Prostate gland (tissue), 2 donors: ENCODE measurements at regions not wholly inside any gene's neighbourhood (a gene's known extent, or its start where the extent isn't known, plus 50 kb on each side); places are given as distances from the start of the nearest gene placed in this dataset.

ENCODE experiments used
- DNase-seq: peaks from one replicate; pipeline ENCODE4 v3.0.0-alpha.2; 2019; ENCODE audit warnings: low spot score
- H3K27ac ChIP-seq, 2 donors: fragments of 200-600 bp; sonication (generic); 2 replicates each; pipeline ENCODE4 v1.5.1; 2017 to 2019
- H3K27me3 ChIP-seq: fragments of 200-600 bp; sonication (generic); replicated peaks from 2 replicates; pipeline ENCODE4 v1.5.1; 2019; ENCODE audit not compliant: insufficient read depth
- H3K36me3 ChIP-seq, 2 donors: fragments of 200-600 bp; sonication (generic); 1 replicate in 1 of 2; 2 replicates in 1 of 2; pipeline versions ENCODE4 v1.5.1 to v1.8.1; 2017 to 2019
- H3K4me1 ChIP-seq: fragments of 200-600 bp; sonication (generic); replicated peaks from 2 replicates; pipeline ENCODE4 v1.5.1; 2019
- H3K4me3 ChIP-seq, 2 donors: fragments of 200-600 bp; sonication (generic); 2 replicates each; pipeline ENCODE4 v1.5.1; 2017 to 2019
- H3K9me3 ChIP-seq: fragments of 200-600 bp; sonication (generic); 2 replicates; pipeline ENCODE4 v1.5.1; 2017
- POLR2A ChIP-seq: fragments of 450-650 bp; IDR thresholded peaks from one replicate; pipeline ENCODE4 v1.6.1; 2016; ENCODE audit warnings: antibody characterized with exemption, mild to moderate bottlenecking
- POLR2AphosphoS5 ChIP-seq: sonication (generic); formaldehyde crosslinking; IDR thresholded peaks from one replicate; pipeline ENCODE4 v1.6.1; 2017; ENCODE audit warnings: antibody characterized with exemption
- WGBS: methylation state at CpG from one replicate; pipeline ENCODE4 v1.1.5; 2018; 5-methylcytosine and 5-hydroxymethylcytosine counted together
- intact Hi-C: fragments of 100-400 bp; cut with DNase I; formaldehyde crosslinking; loops from one replicate; pipeline ENCODE4 v1.14.2; 2022
- TF ChIP-seq, protein P1 (sequence below), 4 experiments: fragments of 200-600 bp in 2 of 4; fragments of 450-650 bp in 2 of 4; sonication (generic) in 2 of 4; IDR thresholded peaks; 1 replicate in 3 of 4; 2 replicates in 1 of 4; pipeline ENCODE4 v1.5.1; 2016 to 2019; ENCODE audit warnings: antibody characterized with exemption in 4 of 4, mild to moderate bottlenecking in 2 of 4, moderate library complexity in 2 of 4

DNA sequence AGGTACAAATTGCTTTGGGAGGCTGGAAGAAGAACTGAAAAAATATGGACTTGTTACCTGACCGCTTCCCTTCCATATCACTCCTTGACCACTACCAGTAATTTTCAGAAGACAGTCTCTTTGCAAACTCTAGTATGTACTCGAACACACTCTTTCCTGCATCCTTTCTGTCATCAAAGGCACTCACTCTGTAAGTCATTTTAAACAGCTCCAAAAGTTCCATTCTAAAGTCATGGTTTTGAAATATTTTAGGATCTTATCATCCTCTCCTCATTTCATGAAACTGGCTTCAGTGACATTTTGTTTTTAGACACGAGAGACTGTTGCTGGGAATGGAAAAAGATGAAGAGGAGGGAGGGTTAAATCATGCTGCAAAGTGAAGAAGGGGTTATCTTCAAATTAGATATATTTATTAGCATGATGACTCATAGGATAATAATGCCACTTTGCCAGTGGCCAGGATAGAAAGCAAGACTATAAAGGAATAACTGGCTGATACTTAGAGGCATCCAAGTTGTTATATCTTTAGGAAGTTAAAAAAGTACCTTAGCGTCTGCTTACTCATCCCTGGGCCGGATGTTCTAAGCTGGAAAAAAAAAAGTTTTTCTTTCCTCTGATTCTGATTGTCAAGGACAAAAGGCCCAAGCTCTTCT is 549.3 kb downstream of the METTL15 start:
- Histone ChIP-seq H3K4me1 (no peaks in the 10 kb centered on the region), H3K9me3 (no peaks in the 10 kb centered on the region), H3K27me3 (no peaks in the 10 kb centered on the region), H3K27ac (no peak overlapping the region), H3K4me3 (no peak overlapping the region), H3K36me3 (no peaks in the 10 kb centered on the region)
- intact Hi-C loops: no loop called here
- WGBS: 42% methylated on average over 5 of the region's 5 CpGs
- no peak for DNase-seq
- no peak for TF ChIP-seq POLR2AphosphoS5
- no peak for TF ChIP-seq POLR2A
- TF ChIP-seq, protein P1, sequence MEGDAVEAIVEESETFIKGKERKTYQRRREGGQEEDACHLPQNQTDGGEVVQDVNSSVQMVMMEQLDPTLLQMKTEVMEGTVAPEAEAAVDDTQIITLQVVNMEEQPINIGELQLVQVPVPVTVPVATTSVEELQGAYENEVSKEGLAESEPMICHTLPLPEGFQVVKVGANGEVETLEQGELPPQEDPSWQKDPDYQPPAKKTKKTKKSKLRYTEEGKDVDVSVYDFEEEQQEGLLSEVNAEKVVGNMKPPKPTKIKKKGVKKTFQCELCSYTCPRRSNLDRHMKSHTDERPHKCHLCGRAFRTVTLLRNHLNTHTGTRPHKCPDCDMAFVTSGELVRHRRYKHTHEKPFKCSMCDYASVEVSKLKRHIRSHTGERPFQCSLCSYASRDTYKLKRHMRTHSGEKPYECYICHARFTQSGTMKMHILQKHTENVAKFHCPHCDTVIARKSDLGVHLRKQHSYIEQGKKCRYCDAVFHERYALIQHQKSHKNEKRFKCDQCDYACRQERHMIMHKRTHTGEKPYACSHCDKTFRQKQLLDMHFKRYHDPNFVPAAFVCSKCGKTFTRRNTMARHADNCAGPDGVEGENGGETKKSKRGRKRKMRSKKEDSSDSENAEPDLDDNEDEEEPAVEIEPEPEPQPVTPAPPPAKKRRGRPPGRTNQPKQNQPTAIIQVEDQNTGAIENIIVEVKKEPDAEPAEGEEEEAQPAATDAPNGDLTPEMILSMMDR (IDR thresholded peaks at IDR 0.05): no peak

DNA sequence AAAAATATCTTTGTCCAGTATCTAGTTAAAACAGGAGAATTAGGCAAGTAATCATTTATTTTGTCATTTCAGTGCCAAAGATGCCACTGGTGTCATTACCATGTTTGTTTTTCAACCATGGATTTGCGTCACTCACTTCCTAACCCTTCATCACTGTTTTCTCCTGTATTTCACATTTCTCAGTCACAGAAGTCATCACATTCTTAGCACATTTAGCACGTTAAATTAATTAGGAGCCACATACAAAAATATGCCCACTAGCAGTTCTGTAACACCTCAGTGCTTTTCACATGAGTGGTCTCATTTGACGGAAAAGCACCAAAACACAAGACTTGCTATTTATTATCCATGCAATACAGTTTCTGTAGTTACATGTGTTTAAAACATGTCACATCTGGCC is 546.0 kb downstream of the METTL15 start:
- no peaks in the 10 kb centered on the region for H3K4me1 ChIP-seq
- intact Hi-C loops: no loop called here
- H3K4me3 ChIP-seq: no peak overlapping the region
- 88% methylated on average over 3 of the region's 3 CpGs for WGBS
- H3K27me3 ChIP-seq: no peaks in the 10 kb centered on the region
- H3K27ac ChIP-seq: no peak overlapping the region
- H3K9me3 ChIP-seq: no peaks in the 10 kb centered on the region
- TF ChIP-seq POLR2A: no peak
- H3K36me3 ChIP-seq: no peaks in the 10 kb centered on the region
- no peak for DNase-seq

DNA sequence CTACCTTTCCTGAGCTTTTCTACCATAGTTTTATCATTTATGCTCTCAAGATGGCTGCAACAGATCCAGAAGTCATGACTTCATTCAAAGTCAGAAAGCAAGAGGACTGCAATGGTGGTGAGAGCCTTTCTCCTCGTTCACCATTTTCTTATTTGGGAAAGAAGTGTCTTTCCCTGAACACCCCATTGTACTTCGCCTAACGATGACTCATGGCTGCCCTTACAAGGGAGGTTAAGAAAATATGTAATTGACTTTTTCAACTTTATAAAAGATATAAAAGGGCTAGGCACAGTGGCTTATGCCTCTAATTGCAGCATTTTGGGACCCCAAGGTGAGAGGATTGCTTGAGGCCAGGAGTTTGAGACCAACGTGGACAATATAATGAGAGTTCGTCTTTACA is 541.7 kb downstream of the METTL15 start:
- H3K4me3 ChIP-seq: no peak overlapping the region
- H3K36me3 ChIP-seq: no peaks in the 10 kb centered on the region
- no peak for DNase-seq
- TF ChIP-seq POLR2A (no peak), POLR2AphosphoS5 (no peak)
- TF ChIP-seq, protein P1 (IDR thresholded peaks at IDR 0.05): no peak
- intact Hi-C loops: no loop called here
- H3K4me1 ChIP-seq: no peaks in the 10 kb centered on the region
- H3K9me3 ChIP-seq: no peaks in the 10 kb centered on the region
- H3K27ac ChIP-seq: no peak overlapping the region
- H3K27me3 ChIP-seq: no peaks in the 10 kb centered on the region
- WGBS: 80% methylated on average over 5 of the region's 5 CpGs

DNA sequence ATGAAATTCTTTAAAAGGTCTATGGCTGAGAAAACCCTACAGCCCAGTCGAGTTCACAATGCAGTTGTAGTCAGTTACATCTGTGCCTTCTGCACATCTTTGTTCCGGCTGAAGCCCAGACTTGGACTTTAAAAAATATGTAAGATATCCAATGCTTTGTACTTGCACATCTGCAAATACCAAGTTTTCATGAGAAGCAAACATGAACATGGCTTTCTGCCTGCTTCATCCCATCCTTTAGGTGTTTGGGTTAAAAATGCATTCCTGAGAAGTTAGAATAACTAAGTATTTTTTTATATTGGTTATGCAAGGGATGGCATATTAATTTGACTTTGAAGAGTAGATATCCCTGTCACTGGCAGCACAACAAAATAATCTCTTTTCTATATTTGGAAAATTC is 528.4 kb downstream of the METTL15 start:
- Histone ChIP-seq H3K27ac (no peak overlapping the region), H3K9me3 (no peaks in the 10 kb centered on the region), H3K4me1 (no peaks in the 10 kb centered on the region), H3K27me3 (no peaks in the 10 kb centered on the region), H3K36me3 (no peaks in the 10 kb centered on the region), H3K4me3 (no peak overlapping the region)
- intact Hi-C loops: no loop called here
- TF ChIP-seq POLR2AphosphoS5 (no peak), POLR2A (no peak)
- TF ChIP-seq, protein P1 (IDR thresholded peaks at IDR 0.05): no peak
- 66% methylated on average over 2 of the region's 2 CpGs for WGBS
- no peak for DNase-seq

DNA sequence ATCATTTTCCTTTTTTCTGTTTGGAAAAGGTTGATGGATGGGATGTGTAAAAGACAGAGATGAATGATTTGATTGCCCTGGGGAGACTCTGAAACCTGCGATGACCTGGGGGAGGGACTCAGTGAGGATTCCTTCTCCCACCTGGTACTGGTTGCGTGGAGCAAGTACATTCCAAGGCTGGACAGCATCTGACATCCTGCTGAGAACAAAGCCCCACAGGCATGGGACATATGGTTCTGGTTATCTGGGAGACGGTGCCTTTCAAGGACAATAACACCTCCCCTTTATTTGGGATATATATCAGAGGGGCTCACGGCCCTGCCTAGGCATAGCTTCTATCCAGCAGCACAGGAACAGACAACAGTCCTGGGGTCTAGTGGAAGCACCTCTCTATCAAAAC is 527.8 kb downstream of the METTL15 start:
- Histone ChIP-seq H3K4me3 (no peak overlapping the region), H3K4me1 (no peaks in the 10 kb centered on the region), H3K9me3 (no peaks in the 10 kb centered on the region), H3K36me3 (no peaks in the 10 kb centered on the region), H3K27ac (no peak overlapping the region), H3K27me3 (no peaks in the 10 kb centered on the region)
- TF ChIP-seq POLR2A (no peak), POLR2AphosphoS5 (no peak)
- TF ChIP-seq, protein P1 (IDR thresholded peaks at IDR 0.05): no peak
- 66% methylated on average over 4 of the region's 4 CpGs for WGBS
- intact Hi-C loops: no loop called here
- DNase-seq: no peak
